Stimulated activated CD4-positive, alpha-beta T cell treated with anti-CD3 and anti-CD28 coated beads, Interleukin-1b, Interleukin-23, amount 100 ng/mL, for 48 hours (primary cell): ENCODE measurements at regions not wholly inside any gene's neighbourhood (a gene's known extent, or its start where the extent isn't known, plus 50 kb on each side); places are given as distances from the start of the nearest gene placed in this dataset.
"Not testable (repeated sequence)": the region's sequence is repeated elsewhere in the genome, so short reads cannot be mapped to it uniquely, and the experiment has no call there.

ENCODE experiments used
- DNase-seq: peaks from one replicate; pipeline ENCODE4 v3.0.0-alpha.2; 2020

- no peak for DNase-seq
Measured at GRCh38 chr13:21228738-21229137, 52.3 kb downstream of the MRPL57 start.

- no peak for DNase-seq
Measured at GRCh38 chr13:21229241-21230024, 53.0 kb downstream of the MRPL57 start.

DNA sequence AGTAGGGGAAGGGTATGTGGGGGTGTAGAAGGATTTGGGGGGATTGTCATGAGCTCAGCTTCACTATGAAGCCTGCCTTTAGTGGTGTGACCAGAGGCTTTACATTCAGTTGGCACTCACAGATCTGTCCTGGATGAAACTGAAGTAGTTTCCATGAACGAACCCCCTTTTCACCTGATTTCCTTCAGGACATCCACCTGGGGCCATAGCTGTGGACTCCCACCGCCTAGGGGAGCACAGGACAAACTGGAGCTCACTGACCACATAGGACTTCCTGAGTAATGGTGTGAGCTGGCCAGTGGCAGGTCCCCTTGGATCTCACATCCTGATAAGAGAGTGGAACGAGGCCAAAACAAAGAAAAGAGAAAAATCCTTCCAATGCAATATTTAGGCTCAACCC is 54.1 kb downstream of the MRPL57 start:
- no peak for DNase-seq

- DNase-seq = no peak
Measured at GRCh38 chr13:21231426-21231940, 55.0 kb downstream of the MRPL57 start.

- no peak for DNase-seq
Measured at GRCh38 chr13:21232196-21232595, 55.7 kb downstream of the MRPL57 start.

GRCh38 chr13:21232599-21232998 is 56.1 kb downstream of the MRPL57 start:
- DNase-seq = no peak

- no peak for DNase-seq
Measured at GRCh38 chr13:21233086-21233485, 56.6 kb downstream of the MRPL57 start.

DNA sequence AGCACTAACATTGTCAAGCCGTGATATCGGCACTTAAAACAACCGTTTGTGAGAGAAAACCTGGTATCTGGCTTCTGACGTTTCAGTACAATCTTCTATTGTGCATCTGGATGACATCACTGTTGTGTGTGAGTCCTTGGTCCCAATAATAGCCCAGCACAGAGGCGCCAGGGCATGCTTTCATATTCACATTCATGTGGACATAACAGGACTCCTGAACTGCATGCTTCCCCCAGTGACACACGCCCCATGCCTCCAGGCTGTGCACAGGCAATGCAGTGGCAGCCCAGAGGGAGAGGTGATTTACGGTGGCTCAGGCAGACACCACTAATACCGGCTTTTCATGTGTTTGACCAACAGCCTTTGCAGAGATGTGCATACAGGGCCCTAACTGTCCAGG is 58.1 kb downstream of the MRPL57 start:
- DNase-seq = no peak

DNA sequence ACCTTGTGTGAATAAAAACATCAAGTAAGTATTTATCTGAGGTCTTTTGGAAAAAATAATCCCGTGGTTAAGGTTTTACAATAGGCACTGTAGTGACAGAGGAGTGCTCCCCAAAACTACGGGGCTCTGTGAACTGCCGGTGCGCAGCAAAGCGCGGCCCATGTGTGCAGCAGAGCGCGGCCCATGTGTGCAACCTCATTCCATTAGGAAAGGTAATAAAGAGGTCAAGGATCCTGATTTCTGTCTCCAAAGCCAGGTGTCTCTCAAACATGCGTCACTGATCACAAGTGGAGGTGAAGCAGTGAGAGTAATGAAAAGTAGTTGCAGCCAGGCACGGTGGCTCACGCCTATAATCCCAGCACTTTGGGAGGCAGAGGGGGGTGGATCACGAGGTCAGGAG is 58.7 kb downstream of the MRPL57 start:
- DNase-seq = no peak

- DNase-seq = no peak
Measured at GRCh38 chr13:21237081-21237480, 60.6 kb downstream of the MRPL57 start.

DNA sequence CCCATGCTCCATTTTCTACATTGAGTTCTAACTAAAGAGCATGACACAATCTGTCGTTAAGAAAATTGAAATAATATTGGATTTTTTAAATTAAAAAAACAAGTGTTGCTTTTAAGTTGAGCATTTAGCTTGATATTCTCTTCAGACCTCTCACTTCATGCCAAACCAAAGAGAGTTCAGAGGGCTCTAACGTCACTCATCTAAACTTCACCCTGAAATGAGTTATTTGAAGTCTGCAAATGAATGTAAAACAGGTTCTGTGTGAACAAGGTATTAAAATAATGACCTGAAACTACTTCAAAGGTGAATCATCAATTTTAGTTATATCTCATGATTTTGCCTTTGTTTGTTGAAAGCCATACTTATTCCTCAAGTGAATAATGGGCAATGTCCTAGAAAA is 61.8 kb downstream of the MRPL57 start:
- no peak for DNase-seq

DNA sequence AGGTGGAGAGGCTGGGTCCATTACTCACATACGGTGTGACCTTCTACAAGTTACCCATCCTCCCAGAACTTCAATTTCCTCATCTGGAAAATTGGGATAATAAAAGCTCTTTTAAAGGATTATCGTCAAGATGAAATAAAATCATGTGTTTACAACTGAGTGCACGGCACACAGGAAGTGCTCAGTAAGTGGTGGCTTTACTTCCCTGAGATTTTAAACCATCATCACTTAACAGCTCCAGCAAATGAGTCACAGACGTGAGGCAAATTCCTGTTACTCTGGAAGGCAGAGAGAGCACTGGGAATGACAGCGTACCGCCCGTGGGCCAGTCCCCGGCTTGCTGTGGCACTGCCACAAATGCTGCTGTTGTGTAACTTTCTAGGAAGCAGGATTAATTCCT is 64.1 kb downstream of the MRPL57 start:
- DNase-seq = no peak

DNA sequence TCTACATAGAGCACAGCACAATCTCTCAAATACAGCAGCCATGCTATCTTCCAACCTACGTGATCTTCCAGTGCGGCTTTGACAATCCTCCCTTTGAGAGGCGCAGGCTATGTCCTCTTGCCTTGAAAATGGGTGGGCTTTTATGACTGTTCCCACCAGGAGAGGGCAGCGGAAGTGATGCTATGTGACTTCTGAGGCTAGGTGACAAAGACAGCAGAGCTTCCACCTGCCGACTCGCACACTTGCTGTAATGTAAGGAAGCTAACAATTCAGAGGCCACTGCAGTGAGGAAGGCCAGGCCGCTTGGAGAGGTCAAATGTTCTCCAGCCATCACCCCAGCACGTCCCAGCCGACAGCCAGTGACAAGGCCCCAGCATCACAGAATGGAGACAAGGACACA is 65.8 kb downstream of the MRPL57 start:
- no peak for DNase-seq

GRCh38 chr13:21243045-21243897 is 66.8 kb downstream of the MRPL57 start:
- DNase-seq = no peak

DNA sequence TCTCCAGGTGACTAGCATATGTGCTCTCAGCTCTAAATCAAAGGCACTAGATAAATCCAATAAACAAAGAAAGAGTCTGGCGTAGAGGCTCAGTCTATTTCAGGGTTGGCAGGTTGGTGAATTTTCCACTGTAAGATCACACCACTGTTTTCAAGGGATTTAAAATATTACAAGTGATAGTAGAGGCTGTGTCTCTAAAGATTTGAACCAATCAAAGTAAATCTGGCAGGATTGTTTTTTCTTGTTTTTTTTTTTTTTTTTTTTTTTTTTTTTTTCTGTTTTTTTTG is 67.4 kb downstream of the MRPL57 start:
- DNase-seq = not testable (repeated sequence)

- no peak for DNase-seq
Measured at GRCh38 chr13:21246761-21247452, 70.4 kb downstream of the MRPL57 start.

GRCh38 chr13:21256351-21256761 is 79.9 kb downstream of the MRPL57 start:
- DNase-seq = no peak

GRCh38 chr13:21256891-21257290 is 80.4 kb downstream of the MRPL57 start:
- no peak for DNase-seq

DNA sequence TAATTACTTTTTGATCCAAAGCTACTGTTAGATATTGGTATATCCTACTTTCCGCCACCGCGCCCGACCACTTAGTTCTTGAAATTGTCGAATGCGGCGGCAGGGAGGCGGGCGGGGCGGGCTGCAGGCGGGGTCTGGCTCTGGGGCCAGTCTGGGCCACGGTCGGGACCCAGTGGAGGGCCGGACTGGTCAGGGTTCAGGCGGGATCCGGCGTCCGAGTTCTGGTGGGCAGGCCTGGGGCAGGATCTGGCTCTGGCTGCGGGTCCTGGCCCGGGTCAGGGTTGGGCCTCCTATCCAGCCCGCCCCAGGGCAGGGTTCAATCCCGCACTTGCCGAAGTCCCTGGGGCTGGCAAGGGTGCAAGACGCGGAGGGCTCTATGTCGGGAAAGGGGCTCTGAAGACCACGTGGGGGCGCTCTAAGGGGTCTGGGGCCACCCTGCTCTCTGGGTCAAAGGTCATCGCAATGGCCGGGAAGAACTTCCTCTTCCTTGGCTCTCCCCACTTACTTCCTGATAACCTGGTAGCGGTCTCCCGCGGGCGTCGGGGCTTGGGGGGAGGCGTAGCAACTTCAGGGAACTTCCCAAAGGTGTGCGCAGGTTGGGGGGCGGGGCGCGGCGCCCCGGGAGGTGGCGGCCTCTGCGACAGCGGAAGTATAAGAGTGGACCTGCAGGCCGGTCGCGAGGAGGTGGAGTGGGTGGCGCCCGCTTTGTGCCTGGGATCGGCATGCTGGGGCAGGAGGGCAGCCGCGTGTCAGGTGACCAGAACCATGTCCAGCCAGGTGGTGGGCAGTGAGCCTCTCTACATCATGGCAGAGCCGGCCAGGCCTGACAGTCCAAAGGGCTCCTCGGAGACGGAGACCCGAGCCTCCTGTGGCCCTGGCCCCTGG is 83.4 kb downstream of the MRPL57 start:
- no peak for DNase-seq

GRCh38 chr13:21260561-21261290 is 84.3 kb downstream of the MRPL57 start:
- not testable (repeated sequence) for DNase-seq

DNA sequence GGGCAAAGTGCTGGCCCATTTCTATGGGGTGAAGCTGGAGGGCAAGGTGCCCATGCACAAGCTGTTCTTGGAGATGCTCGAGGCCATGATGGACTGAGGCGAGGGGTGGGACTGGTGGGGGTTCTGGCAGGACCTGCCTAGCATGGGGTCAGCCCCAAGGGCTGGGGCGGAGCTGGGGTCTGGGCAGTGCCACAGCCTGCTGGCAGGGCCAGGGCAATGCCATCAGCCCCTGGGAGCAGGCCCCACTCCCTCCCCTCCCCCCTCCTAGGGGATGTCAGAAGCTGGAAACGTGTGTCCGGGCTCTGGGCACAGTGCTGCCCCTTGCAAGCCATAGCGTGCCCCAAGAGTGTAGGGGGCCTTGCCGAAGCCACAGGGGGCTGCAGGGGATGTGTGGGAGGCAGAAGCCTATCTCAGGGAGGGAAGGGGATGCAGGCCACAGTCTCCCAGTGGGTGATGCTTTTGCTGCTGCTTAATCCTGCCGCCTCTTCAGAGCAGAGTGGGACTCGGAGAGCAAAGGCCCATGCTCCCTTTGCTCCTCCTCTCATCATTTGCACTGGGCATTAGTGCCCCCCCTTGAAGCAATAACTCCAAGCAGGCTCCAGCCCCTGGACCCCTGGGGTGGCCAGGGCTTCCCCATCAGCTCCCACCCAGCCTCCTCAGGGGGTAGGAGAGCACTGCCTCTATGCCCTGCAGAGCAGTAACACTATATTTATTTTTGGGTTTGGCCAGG is 85.2 kb downstream of the MRPL57 start:
- DNase-seq = not testable (repeated sequence)
